GM23248 (cell line): ENCODE measurements at regions not wholly inside any gene's neighbourhood (a gene's known extent, or its start where the extent isn't known, plus 50 kb on each side); places are given as distances from the start of the nearest gene placed in this dataset.

Experiments used
- EZH2 ChIP-seq: fragments of 200-600 bp; sonication (generic); IDR thresholded peaks from 2 replicates; pipeline ENCODE4 v1.6.1; 2018; ENCODE audit warnings: antibody characterized with exemption, mild to moderate bottlenecking; ENCODE audit not compliant: insufficient read depth, poor library complexity, severe bottlenecking
- EZH2phosphoT487 ChIP-seq: fragments of 200-600 bp; sonication (generic); IDR thresholded peaks from 2 replicates; pipeline ENCODE4 v1.6.1; 2018; ENCODE audit warnings: antibody characterized with exemption, moderate library complexity, mild to moderate bottlenecking, low read depth; ENCODE audit not compliant: insufficient read depth

- TF ChIP-seq EZH2 (no peak), EZH2phosphoT487 (no peak)
These were observed 1561.5 kb upstream of the ZEB2 start for GRCh38 chr2:146081459-146081858.
